Natural killer cell treated with Interleukin-12 subunit alpha and Interleukin-12 subunit beta and Interleukin-15 and Interleukin-18, amount 100 ng/mL, for 72 hours (primary cell): ENCODE measurements at regions not wholly inside any gene's neighbourhood (a gene's known extent, or its start where the extent isn't known, plus 50 kb on each side); places are given as distances from the start of the nearest gene placed in this dataset.
"Not testable (repeated sequence)": the region's sequence is repeated elsewhere in the genome, so short reads cannot be mapped to it uniquely, and the experiment has no call there.

Experiments used
- ATAC-seq, 2 donors: fragments of 150-1000 bp; cut with Tn5 transposase in 1 of 2; sonication (Bioruptor Pico), chemical (Tn5 transposase) in 1 of 2; 2 replicates each; pipeline ENCODE4 v1.10.0; 2021
- DNase-seq: peaks from one replicate; pipeline ENCODE4 v3.0.0; 2022; ENCODE audit warnings: low spot score
- H3K27ac Mint-ChIP-seq, 2 donors: 1 replicate in 1 of 2; 2 replicates in 1 of 2; pipeline ENCODE4 v1.8.0; 2022; ENCODE audit warnings: mixed read lengths in 2 of 2, mild to moderate bottlenecking in 1 of 2, moderate library complexity in 1 of 2
- H3K27me3 Mint-ChIP-seq, 2 donors: 1 replicate in 1 of 2; 2 replicates in 1 of 2; pipeline ENCODE4 v1.8.0; 2022; ENCODE audit warnings: mixed read lengths in 2 of 2
- H3K36me3 Mint-ChIP-seq: one replicate; pipeline ENCODE4 v1.8.0; 2022; ENCODE audit warnings: mixed read lengths
- H3K4me1 Mint-ChIP-seq, 2 donors: 1 replicate in 1 of 2; 2 replicates in 1 of 2; pipeline ENCODE4 v1.8.0; 2022; ENCODE audit warnings: low read depth in 2 of 2, mixed read lengths in 2 of 2, mild to moderate bottlenecking in 1 of 2
- H3K4me3 Mint-ChIP-seq: one replicate; pipeline ENCODE4 v1.8.0; 2022; ENCODE audit warnings: mixed read lengths
- H3K9me3 Mint-ChIP-seq: 2 replicates; pipeline ENCODE4 v1.8.0; 2022; ENCODE audit warnings: mixed read lengths

DNA sequence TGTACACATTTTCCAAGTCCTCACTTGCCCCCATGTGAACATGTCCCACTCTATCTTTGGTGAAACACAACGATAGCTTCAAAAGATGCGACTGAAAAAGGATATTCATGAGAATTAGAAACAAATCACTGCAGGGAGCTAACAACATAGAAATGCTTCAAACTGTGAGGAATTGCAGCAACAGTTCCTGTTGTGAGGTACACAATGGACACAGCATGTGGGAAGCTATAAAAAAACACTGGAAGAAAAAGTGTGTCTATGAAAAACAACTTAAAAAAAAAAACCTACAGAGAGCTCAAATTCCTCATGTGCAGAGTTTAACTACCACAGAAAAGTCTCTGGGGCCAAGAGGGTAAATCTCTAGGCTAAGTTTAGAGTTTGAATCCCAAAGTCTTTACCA lies 51.6 kb upstream of the BLTP1 start:
- Mint-ChIP-seq H3K27ac (no peak overlapping the region), H3K36me3 (no peaks in the 10 kb centered on the region), H3K4me3 (no peak overlapping the region), H3K9me3 (no peaks in the 10 kb centered on the region), H3K27me3 (peaks cover 21 to 25% of the 10 kb centered on the region in 2 donors), H3K4me1 (no peaks in the 10 kb centered on the region)
- ATAC-seq (no peak), DNase-seq (no peak)

DNA sequence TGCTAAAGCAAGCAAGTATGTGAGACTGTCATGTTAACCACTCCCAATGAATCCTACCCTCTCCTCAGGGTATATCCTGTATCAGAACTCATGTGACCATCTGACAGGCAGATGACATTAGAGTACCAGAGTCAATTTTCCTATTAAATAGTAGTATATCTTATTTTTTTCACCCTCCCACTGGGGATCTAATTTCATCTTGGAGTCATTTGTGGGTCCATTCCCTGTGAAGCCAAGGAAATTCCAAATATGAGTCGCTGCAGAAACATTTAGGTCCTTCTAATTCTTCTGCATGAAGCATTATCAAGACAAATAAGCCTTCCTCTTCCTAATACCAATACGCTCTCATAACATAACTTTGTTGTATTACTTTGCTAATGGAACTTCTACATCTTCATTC lies 52.2 kb upstream of the BLTP1 start:
- no peaks in the 10 kb centered on the region for H3K9me3 Mint-ChIP-seq
- H3K4me3 Mint-ChIP-seq: no peak overlapping the region
- H3K36me3 Mint-ChIP-seq: no peaks in the 10 kb centered on the region
- ATAC-seq: no peak
- H3K4me1 Mint-ChIP-seq: no peaks in the 10 kb centered on the region
- H3K27ac Mint-ChIP-seq: no peak overlapping the region
- no peak for DNase-seq
- H3K27me3 Mint-ChIP-seq: peaks cover 25 to 28% of the 10 kb centered on the region in 2 donors

DNA sequence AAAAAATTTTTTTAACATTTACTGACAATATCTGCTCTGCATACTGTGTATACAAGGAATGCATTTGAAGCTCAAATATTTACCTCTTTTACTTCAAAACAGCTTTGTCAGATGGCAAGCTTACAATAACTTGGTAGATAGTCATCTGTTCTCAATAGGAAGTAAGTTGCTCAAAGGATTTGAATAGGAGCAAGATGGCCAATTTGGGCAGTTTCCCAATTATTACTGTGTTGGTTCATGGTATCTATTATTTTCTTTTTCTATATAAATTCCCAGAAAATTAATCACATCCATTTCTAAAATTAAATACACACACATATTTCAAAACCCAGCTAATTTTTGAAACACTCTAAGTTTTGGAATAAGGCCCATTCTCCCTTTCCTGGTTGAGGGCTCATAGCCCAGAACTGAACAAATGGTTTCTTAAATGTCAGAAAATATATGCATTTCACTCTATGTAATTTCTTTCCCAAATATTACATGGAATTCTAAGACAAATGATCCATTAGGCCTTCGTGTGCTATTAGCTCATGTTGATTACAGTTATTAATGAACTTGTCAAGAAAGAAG lies 60.2 kb upstream of the BLTP1 start:
- Mint-ChIP-seq H3K4me3 (no peak overlapping the region), H3K27me3 (peaks cover 21 to 23% of the 10 kb centered on the region in 2 donors), H3K27ac (no peak overlapping the region), H3K36me3 (no peaks in the 10 kb centered on the region), H3K4me1 (no peaks in the 10 kb centered on the region), H3K9me3 (no peaks in the 10 kb centered on the region)
- ATAC-seq (no peak), DNase-seq (no peak)

DNA sequence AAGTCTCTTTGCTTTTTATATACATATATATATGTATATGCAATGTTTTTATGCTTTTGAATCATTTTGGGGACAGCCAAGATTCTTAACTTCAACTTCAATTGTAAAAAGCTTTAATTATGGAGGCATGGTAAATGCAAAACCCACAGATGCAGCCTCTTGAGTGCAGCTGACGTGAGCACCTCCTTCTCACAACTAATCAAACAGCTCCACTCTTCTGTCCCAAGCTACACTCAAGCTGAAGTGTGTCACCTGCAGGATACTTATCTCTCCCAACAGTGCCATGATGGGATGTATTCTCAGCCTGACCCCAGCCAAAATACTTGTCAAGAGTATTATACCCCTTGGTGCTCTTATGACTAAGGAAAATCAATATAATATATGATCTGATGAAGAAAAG lies 60.7 kb upstream of the BLTP1 start:
- no peak for DNase-seq
- H3K27ac Mint-ChIP-seq: no peak overlapping the region
- H3K4me1 Mint-ChIP-seq: no peaks in the 10 kb centered on the region
- no peaks in the 10 kb centered on the region for H3K9me3 Mint-ChIP-seq
- H3K36me3 Mint-ChIP-seq: no peaks in the 10 kb centered on the region
- no peak for ATAC-seq
- H3K27me3 Mint-ChIP-seq: peaks cover 19 to 24% of the 10 kb centered on the region in 2 donors
- H3K4me3 Mint-ChIP-seq: no peak overlapping the region

DNA sequence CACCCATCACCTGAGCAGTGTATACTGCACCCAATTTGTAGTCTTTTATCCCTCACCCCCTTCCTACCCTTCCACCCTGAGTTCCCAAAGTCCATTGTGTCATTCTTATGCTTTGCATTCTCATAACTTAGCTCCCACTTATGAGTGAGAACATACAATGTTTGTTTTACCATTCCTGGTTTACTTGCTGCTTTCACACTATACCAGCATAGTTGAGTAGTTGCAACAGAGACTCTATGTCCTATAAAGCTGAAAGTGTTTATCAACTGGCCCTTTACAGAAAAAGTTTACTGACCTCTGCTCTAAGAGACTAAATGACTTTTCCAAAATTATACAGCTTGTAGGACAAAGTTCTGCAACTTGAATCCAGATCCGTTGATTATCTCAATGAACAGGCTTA lies 61.1 kb upstream of the BLTP1 start:
- H3K36me3 Mint-ChIP-seq: no peaks in the 10 kb centered on the region
- no peaks in the 10 kb centered on the region for H3K4me1 Mint-ChIP-seq
- no peak for ATAC-seq
- no peak for DNase-seq
- peaks cover 16 to 21% of the 10 kb centered on the region in 2 donors for H3K27me3 Mint-ChIP-seq
- H3K27ac Mint-ChIP-seq: no peak overlapping the region
- no peak overlapping the region for H3K4me3 Mint-ChIP-seq
- H3K9me3 Mint-ChIP-seq: no peaks in the 10 kb centered on the region

DNA sequence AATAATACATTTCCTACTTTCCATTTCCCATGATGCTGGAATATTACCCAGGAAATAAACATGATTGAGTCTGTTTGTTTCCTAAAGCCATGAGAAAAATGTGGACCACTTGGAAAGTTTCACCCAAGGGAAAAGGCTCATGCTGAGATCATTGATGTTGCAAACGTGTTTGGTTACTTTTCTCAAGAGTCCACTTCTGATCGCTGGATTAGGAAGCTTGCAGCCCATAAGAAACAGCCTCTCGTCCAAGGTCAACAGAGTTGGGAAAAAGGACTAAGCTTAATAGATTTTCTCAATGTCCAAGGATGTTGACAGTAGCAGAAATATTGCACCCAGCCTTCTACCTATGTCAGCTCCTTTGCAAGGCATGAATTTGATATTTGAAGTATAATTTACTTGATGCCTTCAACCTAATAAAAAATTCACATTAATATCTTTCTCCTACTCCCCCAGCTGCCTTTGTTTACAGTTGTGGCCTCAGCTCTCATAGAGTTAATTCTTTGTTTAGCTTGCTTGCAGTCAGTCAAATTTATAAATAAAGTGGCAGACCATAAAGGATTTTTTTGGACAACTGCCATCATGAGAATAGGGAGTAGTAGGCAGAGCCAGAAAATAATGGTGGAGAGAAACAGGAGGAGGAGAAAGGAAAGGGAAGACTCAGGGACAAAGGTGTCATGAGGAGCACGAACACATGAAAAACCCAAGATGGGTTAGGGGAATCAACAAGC lies 65.6 kb upstream of the BLTP1 start:
- Mint-ChIP-seq H3K4me3 (no peak overlapping the region), H3K9me3 (no peaks in the 10 kb centered on the region), H3K36me3 (no peaks in the 10 kb centered on the region), H3K4me1 (no peaks in the 10 kb centered on the region), H3K27ac (no peak overlapping the region), H3K27me3 (peaks cover 7 to 18% of the 10 kb centered on the region in 2 donors)
- ATAC-seq (no peak), DNase-seq (no peak)

DNA sequence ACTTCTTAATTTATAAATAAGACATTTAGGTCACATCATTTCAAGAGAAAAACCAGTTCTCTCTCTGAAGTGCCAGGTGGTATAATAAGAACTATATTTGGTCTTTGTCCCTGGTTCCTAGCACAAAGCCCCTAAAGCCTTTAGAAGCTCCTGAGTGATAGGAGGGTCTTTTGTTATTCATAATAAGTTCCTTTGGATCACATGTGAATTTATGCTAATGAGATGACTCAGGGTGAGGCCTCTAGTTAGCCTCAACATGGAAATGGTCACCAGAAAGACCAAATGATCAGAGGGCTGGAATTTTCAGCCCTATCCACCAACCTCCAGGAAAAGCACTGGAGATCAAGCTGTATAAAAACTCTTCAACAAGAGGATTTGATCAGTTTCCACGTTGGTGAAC lies 68.1 kb upstream of the BLTP1 start:
- H3K36me3 Mint-ChIP-seq: no peaks in the 10 kb centered on the region

DNA sequence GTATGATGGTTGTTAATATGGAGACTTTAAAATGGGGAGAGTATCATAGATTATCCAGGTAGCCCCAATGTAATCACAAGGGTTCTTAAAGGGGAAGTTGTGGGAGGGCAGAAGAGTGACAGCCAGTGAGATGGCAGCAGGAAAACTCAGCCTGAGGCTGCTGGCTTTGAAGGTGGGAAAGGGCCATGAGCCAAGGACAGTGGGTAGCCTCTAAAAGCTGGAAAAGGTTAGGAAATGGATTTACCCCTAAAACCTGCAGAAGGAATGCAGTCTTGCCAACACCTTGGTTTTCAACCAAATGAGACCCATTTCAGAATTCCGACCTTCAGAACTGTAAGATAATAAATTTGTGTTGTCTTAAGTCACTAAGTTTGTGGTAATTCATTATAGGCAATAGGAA lies 68.8 kb upstream of the BLTP1 start:
- H3K9me3 Mint-ChIP-seq: no peaks in the 10 kb centered on the region
- peaks cover 8 to 12% of the 10 kb centered on the region in 2 donors for H3K27me3 Mint-ChIP-seq
- no peak overlapping the region for H3K27ac Mint-ChIP-seq
- no peaks in the 10 kb centered on the region for H3K36me3 Mint-ChIP-seq
- peaks cover 0 to 6% of the 10 kb centered on the region in 2 donors for H3K4me1 Mint-ChIP-seq
- DNase-seq: no peak
- no peak for ATAC-seq
- no peak overlapping the region for H3K4me3 Mint-ChIP-seq

More for the DNA sequence above, 68.1 kb upstream of the BLTP1 start:
- no peak for DNase-seq
- Mint-ChIP-seq H3K4me3 (no peak overlapping the region), H3K27ac (no peak overlapping the region), H3K4me1 (peaks cover 0 to 6% of the 10 kb centered on the region in 2 donors), H3K27me3 (peaks cover 14% of the 10 kb centered on the region in 2 donors), H3K9me3 (no peaks in the 10 kb centered on the region)
- no peak for ATAC-seq

DNA sequence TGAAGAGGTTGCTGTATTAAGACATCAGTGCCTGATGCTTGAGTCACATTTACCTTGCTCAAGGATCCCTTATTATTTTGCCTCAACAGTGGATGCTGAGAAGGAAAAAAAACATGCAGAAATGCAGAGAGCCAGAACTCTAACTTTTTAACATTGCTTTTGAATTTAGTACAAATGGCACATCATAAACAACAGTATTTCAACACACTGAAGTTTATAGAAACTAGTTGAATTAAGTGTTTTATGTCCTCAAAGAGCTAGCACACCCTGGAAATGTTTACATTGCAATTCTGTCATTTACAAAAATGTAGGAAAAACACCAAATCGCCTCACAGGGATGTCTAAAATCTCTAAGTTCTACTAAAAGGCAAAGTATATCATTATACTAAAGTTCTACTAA lies 69.5 kb upstream of the BLTP1 start:
- H3K4me1 Mint-ChIP-seq: peaks cover 0 to 6% of the 10 kb centered on the region in 2 donors
- ATAC-seq (no peak), DNase-seq (no peak)
- H3K36me3 Mint-ChIP-seq: no peaks in the 10 kb centered on the region
- no peak overlapping the region for H3K27ac Mint-ChIP-seq
- no peaks in the 10 kb centered on the region for H3K9me3 Mint-ChIP-seq
- H3K4me3 Mint-ChIP-seq: no peak overlapping the region
- H3K27me3 Mint-ChIP-seq: peaks cover 8% of the 10 kb centered on the region in 2 donors

DNA sequence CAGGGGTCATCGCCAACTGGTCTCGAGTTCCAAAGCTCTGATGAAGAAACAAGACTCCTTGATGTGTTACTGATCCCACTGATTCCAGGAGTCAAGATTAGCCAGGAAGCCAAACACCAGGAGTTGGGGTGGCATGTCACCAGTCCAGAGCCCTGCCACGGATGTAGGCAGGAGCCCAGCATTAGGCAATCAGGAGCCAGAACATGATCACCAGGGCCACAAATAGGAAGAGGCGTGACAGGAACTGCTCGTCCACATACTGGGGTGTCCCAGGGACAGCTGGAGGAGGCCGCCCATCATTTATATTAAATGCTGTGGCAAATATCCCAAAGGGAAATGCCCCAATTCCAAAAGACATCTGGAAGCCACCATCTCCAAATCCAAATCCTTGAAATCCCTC lies 74.5 kb upstream of the BLTP1 start:
- not testable (repeated sequence) for H3K9me3 Mint-ChIP-seq, H3K4me1 Mint-ChIP-seq

DNA sequence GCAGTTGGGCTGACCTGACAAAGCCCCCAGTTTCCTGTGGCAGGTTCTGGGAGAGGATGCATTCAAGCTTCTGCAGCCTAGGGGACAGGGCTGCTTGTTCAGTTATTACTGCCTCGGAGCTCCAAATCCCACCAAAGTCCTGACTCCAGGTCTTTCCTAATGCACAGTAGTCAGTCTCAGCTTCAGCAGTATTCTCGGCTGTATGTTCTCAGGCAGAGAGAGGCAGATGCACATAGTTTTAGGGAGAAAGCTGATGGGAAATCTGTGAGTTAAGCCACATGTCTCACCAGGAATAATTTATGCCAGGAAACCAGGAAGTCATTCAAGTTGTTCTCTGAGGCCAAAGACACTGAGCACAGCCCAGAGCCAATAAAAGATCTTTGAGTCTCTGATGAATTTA lies 75.3 kb upstream of the BLTP1 start:
- H3K4me1 Mint-ChIP-seq, H3K27ac Mint-ChIP-seq, DNase-seq, H3K4me3 Mint-ChIP-seq, ATAC-seq, H3K9me3 Mint-ChIP-seq, H3K36me3 Mint-ChIP-seq: not testable (repeated sequence)
- H3K27me3 Mint-ChIP-seq: peaks cover 9 to 29% of the 10 kb centered on the region in 2 donors

More for the DNA sequence above, 74.5 kb upstream of the BLTP1 start:
- not testable (repeated sequence) for H3K36me3 Mint-ChIP-seq, H3K27ac Mint-ChIP-seq, H3K4me3 Mint-ChIP-seq, ATAC-seq, DNase-seq
- H3K27me3 Mint-ChIP-seq: peaks cover 6 to 23% of the 10 kb centered on the region in 2 donors

DNA sequence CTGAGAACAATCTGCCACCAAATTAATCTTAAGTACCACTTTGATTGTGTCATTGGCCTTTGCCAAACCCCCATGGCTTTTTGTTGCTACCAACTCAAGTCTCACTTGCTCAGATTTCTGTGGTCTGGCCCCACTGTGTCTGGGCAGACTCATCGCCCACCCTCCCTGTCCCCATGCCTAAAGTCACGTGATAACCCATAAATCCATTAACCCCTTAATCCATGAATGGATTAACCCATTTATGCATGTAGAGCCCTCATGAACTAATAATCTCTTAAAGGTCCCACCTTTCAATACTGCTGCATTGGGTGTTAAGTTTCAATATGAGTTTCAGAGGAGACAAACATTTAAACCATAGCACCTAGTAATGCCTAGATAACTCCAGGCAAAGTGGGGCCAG lies 78.5 kb upstream of the BLTP1 start:
- H3K4me3 Mint-ChIP-seq: no peak overlapping the region
- H3K27ac Mint-ChIP-seq: no peak overlapping the region
- no peak for DNase-seq
- H3K27me3 Mint-ChIP-seq: peaks cover 21 to 38% of the 10 kb centered on the region in 2 donors
- ATAC-seq: no peak
- no peaks in the 10 kb centered on the region for H3K9me3 Mint-ChIP-seq
- no peaks in the 10 kb centered on the region for H3K36me3 Mint-ChIP-seq
- no peaks in the 10 kb centered on the region for H3K4me1 Mint-ChIP-seq

DNA sequence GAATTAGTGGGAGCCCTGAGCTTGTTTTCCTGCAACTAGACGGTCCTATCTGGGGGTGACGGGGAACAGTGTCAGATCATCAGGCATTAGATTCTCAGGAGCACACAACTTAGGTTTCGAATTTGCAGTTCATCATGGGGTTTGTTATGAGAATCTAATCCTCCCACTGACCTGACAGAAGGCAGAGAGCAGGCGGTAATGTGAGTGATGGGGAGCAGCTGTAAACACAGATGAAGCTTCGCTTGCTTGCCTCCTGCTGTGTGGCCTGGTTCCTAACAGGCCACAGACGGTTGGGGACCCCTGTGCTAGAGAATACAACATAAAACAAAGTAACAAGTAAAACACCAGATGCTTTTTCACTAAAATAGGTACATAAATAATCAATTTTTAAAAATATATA lies 86.2 kb upstream of the BLTP1 start:
- DNase-seq: no peak
- ATAC-seq: no peak
- Mint-ChIP-seq H3K4me1 (no peaks in the 10 kb centered on the region), H3K27ac (no peak overlapping the region), H3K27me3 (peaks cover 10 to 14% of the 10 kb centered on the region in 2 donors), H3K9me3 (no peaks in the 10 kb centered on the region), H3K4me3 (no peak overlapping the region), H3K36me3 (no peaks in the 10 kb centered on the region)

DNA sequence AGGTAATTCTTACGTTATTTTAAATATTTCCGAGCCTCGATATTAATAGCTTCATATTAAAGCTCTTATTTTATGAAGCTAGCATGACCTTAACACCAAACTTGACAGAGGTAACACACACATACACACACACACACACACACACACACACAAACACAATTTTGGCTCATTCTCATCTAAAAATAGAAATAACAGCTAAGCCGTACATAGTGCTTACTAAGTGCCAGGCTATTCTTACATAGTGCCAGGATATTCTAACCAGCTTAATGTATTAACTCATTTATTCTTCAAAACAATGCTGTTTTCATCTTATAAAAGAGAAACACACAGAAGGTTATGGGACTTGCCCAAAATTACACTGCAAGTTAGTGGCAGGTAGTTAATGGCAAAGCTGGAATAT lies 87.0 kb upstream of the BLTP1 start:
- H3K4me1 Mint-ChIP-seq: no peaks in the 10 kb centered on the region

More for the DNA sequence above, 87.0 kb upstream of the BLTP1 start:
- no peaks in the 10 kb centered on the region for H3K9me3 Mint-ChIP-seq
- H3K27me3 Mint-ChIP-seq: peaks cover 10 to 14% of the 10 kb centered on the region in 2 donors
- no peak overlapping the region for H3K27ac Mint-ChIP-seq
- H3K4me3 Mint-ChIP-seq: no peak overlapping the region
- no peaks in the 10 kb centered on the region for H3K36me3 Mint-ChIP-seq
- ATAC-seq (no peak), DNase-seq (no peak)
